NCI-H226 (cell line): ENCODE measurements at regions not wholly inside any gene's neighbourhood (a gene's known extent, or its start where the extent isn't known, plus 50 kb on each side); places are given as distances from the start of the nearest gene placed in this dataset.

Experiments
- DNase-seq: peaks from one replicate; pipeline ENCODE4 v3.0.0-alpha.2; 2015

- DNase-seq, result no peak
Measured at GRCh38 chr20:6657904-6658303, 109.6 kb upstream of the BMP2 start.

- DNase-seq, result no peak
Measured at GRCh38 chr20:6657111-6657510, 110.4 kb upstream of the BMP2 start.

GRCh38 chr20:6654513-6655252 is 112.8 kb upstream of the BMP2 start:
- DNase-seq, result no peak

- no peak for DNase-seq
Measured at GRCh38 chr20:6651561-6651960, 115.9 kb upstream of the BMP2 start.

GRCh38 chr20:6651016-6651415 is 116.5 kb upstream of the BMP2 start:
- peak; percentile 57 for DNase-seq

DNA sequence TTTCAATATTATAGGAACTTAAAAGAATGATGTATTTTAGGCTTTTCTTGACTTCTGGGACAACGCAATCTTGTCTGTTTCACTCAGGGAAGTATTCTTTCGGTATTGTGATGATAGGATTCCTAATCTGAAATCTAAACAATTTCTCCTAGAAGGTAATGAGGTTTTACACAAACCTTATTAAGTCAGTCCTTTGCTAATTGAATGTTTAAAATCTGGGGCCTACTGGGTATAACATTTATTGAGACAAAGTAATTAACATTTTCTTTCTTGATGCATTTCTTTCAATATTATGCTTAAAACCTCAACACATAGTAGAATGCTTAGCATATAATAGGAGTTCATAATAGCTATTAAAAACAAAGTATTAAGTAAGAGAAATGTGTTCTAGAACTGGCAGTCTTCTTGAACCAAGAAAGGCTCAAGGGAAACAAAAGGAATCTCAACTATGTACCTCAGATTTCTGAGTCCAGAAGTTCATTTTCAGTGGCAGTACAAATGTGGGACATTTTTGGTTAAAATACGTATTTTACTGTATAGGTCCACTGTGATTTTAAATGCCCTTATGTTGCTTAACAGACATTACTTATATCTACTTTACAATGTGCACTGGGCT is 121.4 kb upstream of the BMP2 start:
- DNase-seq, result no peak

DNA sequence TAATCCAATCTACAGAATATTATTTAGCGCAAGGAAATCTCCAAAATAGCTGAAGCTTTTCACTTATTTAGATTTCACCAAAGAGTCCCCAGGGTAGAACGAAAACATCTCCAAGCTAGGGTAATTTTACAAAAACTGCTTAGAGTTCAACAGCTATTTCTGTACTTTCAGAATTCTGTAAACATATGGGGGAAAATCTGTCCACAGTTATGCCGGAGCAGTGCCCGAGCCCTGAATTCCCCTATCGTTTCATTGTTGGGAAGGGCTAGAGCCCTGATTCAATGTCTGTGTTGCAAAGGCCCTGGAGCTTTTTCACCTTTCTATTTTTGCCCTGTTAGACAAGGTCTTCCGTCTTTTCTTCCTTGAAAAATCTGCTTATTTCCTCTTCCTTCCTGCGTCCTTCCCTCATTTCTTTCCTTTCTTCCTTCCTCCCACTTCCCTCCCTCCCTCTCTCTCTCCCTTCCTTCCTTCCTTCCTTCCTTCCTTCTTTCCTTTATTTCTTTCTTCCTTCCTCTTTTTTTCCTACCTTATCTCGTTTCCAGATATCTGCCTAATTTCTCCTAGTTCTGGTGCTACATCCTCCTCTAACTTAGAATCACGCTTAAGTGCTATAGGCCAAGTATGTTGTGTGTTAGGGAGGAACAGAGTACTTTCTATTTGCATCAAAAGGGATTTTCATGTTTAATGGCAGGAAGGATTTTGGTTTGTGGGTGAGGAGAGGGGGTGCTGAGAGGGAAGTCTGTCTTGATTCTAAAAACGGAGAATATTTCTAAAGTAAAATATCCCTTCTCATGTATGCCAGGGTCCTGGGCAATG is 122.5 kb upstream of the BMP2 start:
- no peak for DNase-seq

DNA sequence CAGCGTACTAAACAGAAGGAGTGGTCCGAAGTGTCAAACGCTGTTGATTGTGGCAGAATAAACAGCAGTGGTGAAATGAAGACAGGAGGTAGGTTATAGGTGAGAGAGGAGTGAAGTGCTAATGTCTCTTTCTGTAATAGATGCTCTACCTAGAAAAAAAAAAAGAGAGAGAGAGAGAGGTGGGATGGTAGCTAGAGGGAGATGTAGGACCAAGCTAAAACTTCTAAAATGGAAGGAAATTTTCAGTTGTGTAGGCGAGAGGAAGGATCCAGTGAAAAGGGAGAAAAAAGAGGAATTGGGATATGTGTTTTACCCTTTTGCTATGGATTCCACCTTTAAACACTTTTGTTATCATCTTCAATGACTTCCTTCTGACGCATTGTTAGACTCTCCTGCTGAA is 126.5 kb upstream of the BMP2 start:
- no peak for DNase-seq

DNA sequence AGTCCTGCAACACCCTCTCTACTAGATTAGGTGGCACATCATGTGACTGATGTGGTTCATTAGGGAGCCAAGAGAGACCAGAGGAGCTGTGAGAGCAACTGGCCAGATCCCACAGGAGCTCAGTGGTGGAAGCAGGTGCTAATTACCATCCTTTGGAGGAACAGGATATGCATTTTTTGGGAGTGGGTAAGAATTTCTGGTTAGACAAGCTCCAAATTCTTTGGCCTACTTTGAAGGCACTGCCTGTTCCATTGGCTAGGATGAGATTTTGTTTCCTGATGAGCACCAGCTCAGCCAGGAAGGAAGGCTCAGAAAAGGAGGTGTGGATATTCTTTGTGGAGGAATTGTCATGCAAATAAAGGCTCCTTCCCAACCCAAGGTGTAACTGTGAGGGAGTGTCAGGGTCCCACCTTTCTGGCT is 130.3 kb upstream of the BMP2 start:
- DNase-seq, result no peak

DNA sequence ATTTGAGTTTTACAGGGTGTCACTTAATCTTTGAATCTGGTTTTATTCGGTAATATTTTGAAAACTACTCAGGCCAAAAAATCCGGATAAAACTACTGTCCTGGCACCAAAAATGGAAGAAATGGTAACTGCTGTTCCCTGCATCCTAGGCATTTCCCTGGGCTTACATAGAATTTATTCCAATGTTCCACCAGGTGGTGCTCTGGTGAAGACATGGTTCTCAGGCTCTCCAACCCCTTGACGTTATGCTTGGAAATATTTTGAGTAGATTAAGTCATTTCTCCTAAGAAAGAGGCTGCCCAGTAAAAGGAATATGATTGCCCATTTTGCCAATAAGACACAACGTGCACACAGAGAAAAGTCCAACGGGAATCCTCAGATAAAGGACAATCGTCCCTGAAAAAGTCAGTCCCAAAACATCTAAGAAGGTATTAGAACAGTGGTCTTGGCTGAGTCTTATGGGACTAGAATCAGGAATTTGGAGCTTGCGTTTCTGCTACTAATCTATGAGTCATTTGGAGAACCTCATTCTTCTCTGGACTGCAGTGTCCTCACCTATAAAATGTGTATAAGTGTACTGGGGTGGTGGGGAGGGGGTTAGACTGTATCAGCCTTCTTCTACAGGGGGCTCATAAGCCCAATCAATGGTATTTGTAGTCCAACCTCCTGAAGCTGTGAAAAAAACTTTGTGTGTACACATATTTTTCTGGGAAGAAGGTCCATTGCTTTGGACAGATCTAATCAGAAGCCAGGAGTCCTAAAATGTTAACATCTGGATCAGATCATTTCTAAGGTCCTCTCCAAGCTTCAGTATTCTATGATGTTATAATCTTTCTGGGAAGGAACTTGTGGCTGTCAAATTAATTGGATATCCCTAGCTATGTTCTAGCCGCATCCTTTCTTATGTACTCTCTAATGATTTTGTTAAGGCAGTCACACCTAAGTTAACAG is 131.0 kb upstream of the BMP2 start:
- DNase-seq, result peak; percentile 24

GRCh38 chr20:6635034-6635736 is 132.3 kb upstream of the BMP2 start:
- peak; percentile 21 for DNase-seq

DNA sequence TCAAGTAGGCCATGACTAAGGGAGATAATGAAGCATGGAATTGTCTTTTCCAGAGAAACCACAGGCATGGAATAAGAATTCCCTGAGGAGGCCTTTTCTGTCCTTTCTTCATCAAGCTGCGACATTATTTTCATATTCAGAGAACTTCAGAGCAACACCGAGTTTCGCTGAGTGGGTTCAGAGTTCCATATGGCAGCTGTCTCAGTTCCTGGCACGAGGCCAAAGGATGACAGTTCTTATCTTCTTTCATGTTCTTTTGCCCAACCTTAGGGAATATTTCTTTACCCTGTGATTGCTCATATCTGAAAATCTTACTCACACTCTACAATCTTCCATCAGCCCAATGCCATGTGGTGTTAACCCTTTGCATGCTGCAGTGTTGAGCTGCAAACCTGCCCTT is 135.3 kb upstream of the BMP2 start:
- DNase-seq, result peak; percentile 31

GRCh38 chr20:6630514-6630913 is 137.0 kb upstream of the BMP2 start:
- DNase-seq, result no peak

DNA sequence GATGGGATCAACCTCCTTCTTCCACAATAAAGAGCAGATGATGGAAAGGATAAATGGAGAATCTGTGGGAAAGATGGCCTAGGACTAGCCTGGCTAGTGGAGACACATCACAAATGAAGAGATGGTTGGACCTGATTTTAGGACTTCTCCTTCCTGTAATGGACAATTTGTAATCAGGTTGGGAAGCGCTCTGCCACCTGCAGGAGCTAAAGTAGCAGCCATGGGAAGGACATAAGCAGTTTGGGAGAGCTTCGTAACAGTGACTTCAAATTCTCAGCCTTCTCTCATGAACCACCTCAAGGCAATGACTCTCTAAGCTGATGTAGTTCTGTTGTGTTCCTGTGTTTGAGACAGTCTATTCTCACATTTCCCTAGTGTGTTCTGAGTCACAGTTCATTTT is 137.9 kb upstream of the BMP2 start:
- DNase-seq, result no peak

- DNase-seq, result no peak
Measured at GRCh38 chr20:6626805-6627204, 140.7 kb upstream of the BMP2 start.

DNA sequence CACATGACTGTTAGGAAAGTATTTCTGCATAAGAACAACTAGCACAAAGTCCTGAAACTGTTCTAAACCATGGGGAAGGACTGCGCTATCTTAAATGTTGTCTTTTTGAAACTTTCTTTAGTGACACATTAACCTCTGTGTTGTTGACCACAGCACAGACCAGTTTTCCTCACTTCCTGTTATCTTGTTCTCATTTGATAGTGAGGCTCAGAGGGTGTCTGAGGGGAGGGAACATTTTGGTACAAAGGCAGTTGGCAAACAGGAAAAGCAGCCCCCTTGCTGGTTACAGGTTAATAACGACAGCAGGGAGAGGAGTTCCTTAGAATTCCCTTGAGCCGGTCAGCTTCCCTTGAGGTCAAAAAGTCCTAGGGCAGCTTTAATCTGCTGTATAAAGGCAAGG is 143.5 kb upstream of the BMP2 start:
- no peak for DNase-seq

DNA sequence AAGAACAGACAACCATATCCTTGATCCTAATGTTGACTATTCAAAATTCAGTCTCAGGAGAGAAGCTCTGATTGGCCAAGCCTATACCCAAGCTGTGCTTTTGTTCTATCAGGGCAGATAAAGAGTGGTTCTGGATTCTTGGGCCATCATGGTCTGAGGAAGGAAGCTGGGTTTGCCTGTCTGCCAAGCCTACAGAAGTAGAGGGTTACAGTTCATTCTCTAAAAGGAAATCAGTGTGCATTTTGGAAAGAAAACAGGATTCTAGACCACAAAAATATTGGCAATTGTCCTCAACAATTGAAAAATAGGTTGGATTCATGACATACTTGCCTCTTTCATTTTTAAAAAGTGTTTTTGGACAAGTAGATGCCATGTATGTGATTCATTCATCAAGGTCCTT is 145.4 kb upstream of the BMP2 start:
- no peak for DNase-seq

- DNase-seq, result no peak
Measured at GRCh38 chr20:6618051-6618450, 149.4 kb upstream of the BMP2 start.

- no peak for DNase-seq
Measured at GRCh38 chr20:6616421-6616820, 151.1 kb upstream of the BMP2 start.

DNA sequence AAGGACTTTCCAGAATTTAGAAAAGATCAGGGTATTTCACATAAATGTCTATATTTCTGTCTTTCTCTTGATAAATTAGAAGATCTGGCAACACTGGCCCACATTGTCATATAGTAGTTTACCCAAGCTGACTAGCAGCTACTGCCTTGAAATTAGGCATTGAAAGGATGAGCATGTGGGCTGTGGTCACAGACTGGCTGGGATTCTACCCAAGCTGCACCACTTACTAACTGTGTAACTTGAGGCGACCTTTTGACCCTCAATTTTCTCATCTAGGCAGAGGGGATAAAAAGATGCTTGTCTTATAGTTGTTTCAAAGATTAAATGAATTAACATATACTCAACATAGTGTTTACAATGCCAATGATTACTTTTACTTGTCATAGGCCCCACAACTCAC is 152.7 kb upstream of the BMP2 start:
- DNase-seq, result no peak

- DNase-seq, result no peak
Measured at GRCh38 chr20:6613280-6613861, 154.1 kb upstream of the BMP2 start.

GRCh38 chr20:6612606-6612923 is 154.9 kb upstream of the BMP2 start:
- no peak for DNase-seq
